OCI-LY7 (cell line): ENCODE measurements at regions not wholly inside any gene's neighbourhood (a gene's known extent, or its start where the extent isn't known, plus 50 kb on each side); places are given as distances from the start of the nearest gene placed in this dataset.

ENCODE experiments used
- BruUV-seq: library from RNA; stranded (reverse); fragments of 400-500 nt; replicated peaks from 2 replicates; lab custom pipeline; 2021; lab: Mats Ljungman, UMichigan
- CTCF ChIA-PET: fragments of 300-600 bp; sonication (Branson Sonifier 250); formaldehyde crosslinking; loops from one replicate; lab custom pipeline; 2022; ENCODE audit warnings: antibody characterized with exemption; ENCODE audit not compliant: unreplicated experiment; lab: Charles Lee
- POLR2A ChIA-PET: fragments of 300-600 bp; sonication (Branson Sonifier 250); formaldehyde crosslinking; loops from one replicate; lab custom pipeline; 2022; ENCODE audit warnings: antibody characterized with exemption; lab: Charles Lee
- DNase-seq: peaks from one replicate; pipeline ENCODE4 v3.0.0-alpha.2; 2015; ENCODE audit warnings: low spot score
- H2AFZ ChIP-seq: fragments of 200-600 bp; sonication (generic), shearing (Covaris generic); 2 replicates; pipeline ENCODE4 v1.6.1; 2014; ENCODE audit warnings: mild to moderate bottlenecking, antibody characterized with exemption, low read length, moderate library complexity
- H3K27ac ChIP-seq: fragments of 200-600 bp; sonication (generic); 2 replicates; pipeline ENCODE4 v1.5.1; 2014; ENCODE audit warnings: mixed run types, low read depth, mild to moderate bottlenecking, moderate library complexity, low read length, inconsistent platforms; ENCODE audit not compliant: poor library complexity, severe bottlenecking
- H3K36me3 ChIP-seq: fragments of 200-600 bp; sonication (generic); 2 replicates; pipeline ENCODE4 v1.6.1; 2014; ENCODE audit warnings: mild to moderate bottlenecking, antibody characterized with exemption, low read length, moderate library complexity, mixed read lengths; ENCODE audit not compliant: insufficient read depth
- H3K4me1 ChIP-seq: fragments of 200-600 bp; sonication (generic); 2 replicates; pipeline ENCODE4 v1.5.1; 2014; ENCODE audit warnings: mild to moderate bottlenecking, low read length; ENCODE audit not compliant: insufficient read depth, poor library complexity, severe bottlenecking
- H3K4me2 ChIP-seq: fragments of 200-600 bp; sonication (generic); 2 replicates; pipeline ENCODE4 v1.6.1; 2014; ENCODE audit warnings: mild to moderate bottlenecking, low read length
- H3K4me3 ChIP-seq: fragments of 200-600 bp; sonication (generic); 2 replicates; pipeline ENCODE4 v1.5.1; 2014; ENCODE audit warnings: mild to moderate bottlenecking, low read depth, low read length; ENCODE audit not compliant: poor library complexity, severe bottlenecking
- H3K79me2 ChIP-seq: fragments of 200-600 bp; sonication (generic); 2 replicates; pipeline ENCODE4 v1.6.1; 2016; ENCODE audit warnings: low read depth, mild to moderate bottlenecking, low read length, moderate library complexity, mixed read lengths; ENCODE audit not compliant: insufficient read depth
- H3K9me2 ChIP-seq: fragments of 200-600 bp; sonication (generic); 2 replicates; pipeline ENCODE4 v1.6.1; 2016; ENCODE audit warnings: mild to moderate bottlenecking, low read length, mixed read lengths; ENCODE audit not compliant: insufficient read depth
- H3K9me3 ChIP-seq: fragments of 200-600 bp; sonication (generic); 2 replicates; pipeline ENCODE4 v1.6.1; 2014; ENCODE audit warnings: mild to moderate bottlenecking, mixed run types, low read length, mixed read lengths
- H4K20me1 ChIP-seq: fragments of 200-600 bp; sonication (generic); 2 replicates; pipeline ENCODE4 v1.6.1; 2014; ENCODE audit warnings: mild to moderate bottlenecking, antibody characterized with exemption, low read length, moderate library complexity, mixed read lengths; ENCODE audit not compliant: insufficient read depth
- EZH2phosphoT487 ChIP-seq: fragments of 200-600 bp; sonication (generic); IDR thresholded peaks from 2 replicates; pipeline ENCODE4 v1.6.1; 2018; ENCODE audit warnings: low read depth, borderline replicate concordance, mild to moderate bottlenecking, mixed run types, antibody characterized with exemption, low read length, moderate library complexity, mixed read lengths
- intact Hi-C: fragments of 100-400 bp; cut with micrococcal nuclease; formaldehyde crosslinking; loops from one replicate; pipeline ENCODE4 v1.10.0; 2022; ENCODE audit not compliant: unreplicated experiment
- TF ChIP-seq, protein P1 (sequence below): fragments of 200-600 bp; sonication (generic); conservative IDR thresholded peaks from 2 replicates; pipeline ENCODE4 v1.5.1; 2014; ENCODE audit warnings: mild to moderate bottlenecking, antibody characterized with exemption, low read length, moderate library complexity, mixed read lengths

DNA sequence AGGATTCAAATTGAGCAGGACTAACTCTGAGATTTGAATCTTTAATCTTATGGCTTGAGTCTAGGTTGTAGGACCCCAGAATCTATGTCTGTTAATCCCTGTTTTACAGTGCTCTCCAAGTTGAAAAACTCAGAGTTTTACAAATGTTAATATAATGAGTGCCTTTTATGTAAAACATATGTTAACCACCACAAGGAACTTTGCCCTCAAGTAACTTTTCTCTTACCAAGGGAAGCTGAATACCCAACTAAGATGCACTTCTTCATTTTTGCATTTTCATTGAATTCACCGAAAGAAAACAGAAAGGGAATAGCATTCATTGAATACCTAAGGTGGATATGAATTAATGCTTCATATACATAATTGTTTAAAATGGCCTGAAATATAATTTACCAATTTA is 338.1 kb downstream of the RPRM start:
- Histone ChIP-seq H3K4me1 (no peaks in the 10 kb centered on the region), H3K27ac (no peak overlapping the region), H3K4me2 (no peak overlapping the region), H4K20me1 (no peaks in the 10 kb centered on the region), H3K36me3 (no peaks in the 10 kb centered on the region), H3K4me3 (no peak overlapping the region), H3K9me3 (no peaks in the 10 kb centered on the region), H3K9me2 (no peaks in the 10 kb centered on the region), H3K79me2 (no peaks in the 10 kb centered on the region), H2AFZ (no peak overlapping the region)
- ChIA-PET POLR2A (no interaction called here), CTCF (no interaction called here)
- DNase-seq: no peak
- TF ChIP-seq, protein P1, sequence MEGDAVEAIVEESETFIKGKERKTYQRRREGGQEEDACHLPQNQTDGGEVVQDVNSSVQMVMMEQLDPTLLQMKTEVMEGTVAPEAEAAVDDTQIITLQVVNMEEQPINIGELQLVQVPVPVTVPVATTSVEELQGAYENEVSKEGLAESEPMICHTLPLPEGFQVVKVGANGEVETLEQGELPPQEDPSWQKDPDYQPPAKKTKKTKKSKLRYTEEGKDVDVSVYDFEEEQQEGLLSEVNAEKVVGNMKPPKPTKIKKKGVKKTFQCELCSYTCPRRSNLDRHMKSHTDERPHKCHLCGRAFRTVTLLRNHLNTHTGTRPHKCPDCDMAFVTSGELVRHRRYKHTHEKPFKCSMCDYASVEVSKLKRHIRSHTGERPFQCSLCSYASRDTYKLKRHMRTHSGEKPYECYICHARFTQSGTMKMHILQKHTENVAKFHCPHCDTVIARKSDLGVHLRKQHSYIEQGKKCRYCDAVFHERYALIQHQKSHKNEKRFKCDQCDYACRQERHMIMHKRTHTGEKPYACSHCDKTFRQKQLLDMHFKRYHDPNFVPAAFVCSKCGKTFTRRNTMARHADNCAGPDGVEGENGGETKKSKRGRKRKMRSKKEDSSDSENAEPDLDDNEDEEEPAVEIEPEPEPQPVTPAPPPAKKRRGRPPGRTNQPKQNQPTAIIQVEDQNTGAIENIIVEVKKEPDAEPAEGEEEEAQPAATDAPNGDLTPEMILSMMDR: no peak
- TF ChIP-seq EZH2phosphoT487: no peak
- no TSS peak for BruUV-seq
- intact Hi-C loops: no loop called here

DNA sequence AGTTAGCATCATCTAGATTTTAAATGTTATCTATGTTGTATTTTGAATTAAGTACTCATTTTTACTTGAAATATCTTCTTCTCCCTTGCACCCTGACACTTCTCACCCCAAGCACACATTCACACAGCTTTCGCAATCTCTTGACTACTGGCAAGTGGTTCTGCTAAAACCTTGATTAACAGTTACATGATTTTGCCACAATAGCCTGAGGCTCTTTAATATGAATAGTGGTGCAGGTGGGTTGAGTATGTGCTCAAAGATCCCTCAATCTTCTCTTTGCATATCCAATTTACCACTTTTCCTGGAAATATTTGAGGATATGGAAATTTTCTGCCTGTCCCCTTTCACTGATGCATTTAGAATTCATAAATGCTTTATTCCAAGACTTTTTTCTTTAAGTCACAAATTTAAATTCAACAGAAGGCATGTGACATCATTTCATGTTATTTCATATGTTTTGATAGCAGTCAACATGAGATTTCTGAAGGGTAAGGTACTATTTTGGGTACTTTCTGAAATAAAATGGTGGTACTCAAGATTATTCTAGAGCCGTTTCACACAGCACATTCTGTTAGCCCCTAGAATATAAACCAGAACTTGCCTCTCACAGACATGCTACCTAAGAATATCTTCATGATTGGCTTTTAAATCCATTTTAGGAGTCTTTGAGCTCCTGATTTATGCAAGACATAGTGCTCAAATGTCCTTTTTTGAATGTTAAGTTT is 339.7 kb downstream of the RPRM start:
- TF ChIP-seq, protein P1: no peak
- TF ChIP-seq EZH2phosphoT487: no peak
- no peak overlapping the region for H3K27ac ChIP-seq
- H3K36me3 ChIP-seq: no peaks in the 10 kb centered on the region
- H3K4me2 ChIP-seq: no peak overlapping the region
- no peaks in the 10 kb centered on the region for H3K9me2 ChIP-seq
- DNase-seq: no peak
- BruUV-seq: no TSS peak
- no peak overlapping the region for H2AFZ ChIP-seq
- ChIA-PET CTCF (no interaction called here), POLR2A (no interaction called here)
- H3K4me1 ChIP-seq: no peaks in the 10 kb centered on the region
- intact Hi-C loops: no loop called here
- H4K20me1 ChIP-seq: no peaks in the 10 kb centered on the region
- no peak overlapping the region for H3K4me3 ChIP-seq
- H3K79me2 ChIP-seq: no peaks in the 10 kb centered on the region
- no peaks in the 10 kb centered on the region for H3K9me3 ChIP-seq

DNA sequence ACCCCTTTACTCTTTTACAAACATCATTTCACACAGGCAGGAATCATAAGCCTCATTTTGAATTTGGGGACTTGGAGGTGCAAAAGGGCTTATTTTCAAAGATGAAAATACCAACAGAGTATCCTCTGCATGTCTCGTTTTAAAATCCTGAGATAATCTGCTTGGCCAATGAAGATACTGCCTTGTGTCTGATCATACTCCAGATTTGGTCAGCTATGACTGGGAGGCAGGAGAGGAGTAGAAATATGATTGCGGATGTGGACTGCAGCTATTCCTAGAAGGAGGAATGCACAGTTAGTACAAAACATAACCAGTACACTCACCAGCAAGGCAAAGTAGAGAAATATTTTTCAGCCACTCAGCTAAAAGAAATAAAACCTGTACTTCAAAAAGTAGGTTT is 342.3 kb downstream of the RPRM start:
- no peak for TF ChIP-seq EZH2phosphoT487
- TF ChIP-seq, protein P1: no peak
- intact Hi-C loops: no loop called here

More for the DNA sequence above, 342.3 kb downstream of the RPRM start:
- H3K9me2 ChIP-seq: no peaks in the 10 kb centered on the region
- no peak overlapping the region for H2AFZ ChIP-seq
- H3K79me2 ChIP-seq: no peaks in the 10 kb centered on the region
- no peaks in the 10 kb centered on the region for H4K20me1 ChIP-seq
- no peak overlapping the region for H3K27ac ChIP-seq
- H3K9me3 ChIP-seq: no peaks in the 10 kb centered on the region
- no peak for DNase-seq
- no peak overlapping the region for H3K4me2 ChIP-seq
- no peak overlapping the region for H3K4me3 ChIP-seq
- no peaks in the 10 kb centered on the region for H3K36me3 ChIP-seq
- CTCF ChIA-PET: no interaction called here
- BruUV-seq: no TSS peak
- H3K4me1 ChIP-seq: no peaks in the 10 kb centered on the region
- POLR2A ChIA-PET: no interaction called here
